Effector memory CD4-positive, alpha-beta T cell (primary cell): ENCODE measurements at regions not wholly inside any gene's neighbourhood (a gene's known extent, or its start where the extent isn't known, plus 50 kb on each side); places are given as distances from the start of the nearest gene placed in this dataset.

Experiments
- DNase-seq, 3 donors: peaks; one replicate each; pipeline ENCODE4 v3.0.0-alpha.2; 2020
- H3K27ac ChIP-seq: 2 replicates; pipeline ENCODE4 v1.7.0; 2013; ENCODE audit warnings: mild to moderate bottlenecking, low read length, moderate library complexity; ENCODE audit not compliant: insufficient read depth, poor library complexity, severe bottlenecking
- H3K27me3 ChIP-seq: replicated peaks from 2 replicates; pipeline ENCODE4 v1.7.0; 2013; ENCODE audit warnings: mild to moderate bottlenecking, low read length; ENCODE audit not compliant: insufficient read depth, control insufficient read depth, poor library complexity, severe bottlenecking
- H3K36me3 ChIP-seq: 2 replicates; pipeline ENCODE4 v1.7.0; 2013; ENCODE audit warnings: mild to moderate bottlenecking, low read length, moderate library complexity; ENCODE audit not compliant: control insufficient read depth, insufficient read depth
- H3K4me1 ChIP-seq: 2 replicates; pipeline ENCODE4 v1.7.0; 2013; ENCODE audit warnings: low read length, mild to moderate bottlenecking; ENCODE audit not compliant: control insufficient read depth, insufficient read depth, poor library complexity, severe bottlenecking
- H3K4me3 ChIP-seq: 2 replicates; pipeline ENCODE4 v1.7.0; 2013; ENCODE audit warnings: low read length, low read depth, mild to moderate bottlenecking; ENCODE audit not compliant: insufficient read depth, poor library complexity, severe bottlenecking
- H3K9me3 ChIP-seq: 2 replicates; pipeline ENCODE4 v1.7.0; 2013; ENCODE audit warnings: mild to moderate bottlenecking, low read length, moderate library complexity; ENCODE audit not compliant: control insufficient read depth

DNA sequence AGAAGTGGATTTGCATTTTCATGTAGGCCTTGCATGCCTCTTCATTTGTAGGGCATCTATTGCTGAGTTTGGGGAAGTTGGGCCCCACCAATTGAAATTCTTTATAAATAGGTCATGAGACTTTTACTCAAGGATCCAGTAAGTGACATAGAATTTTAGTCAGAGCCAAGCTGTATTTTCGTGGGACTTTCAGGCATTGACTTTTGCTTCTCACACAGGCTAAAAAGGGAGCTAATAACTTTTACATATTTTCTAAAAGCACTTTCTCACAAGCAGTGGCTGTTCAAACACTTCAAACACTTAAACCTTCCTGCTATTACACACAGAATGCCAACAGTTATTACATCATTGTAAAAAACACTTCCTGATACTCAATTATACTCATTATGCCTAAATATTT, 260.5 kb downstream of the MSRB3 start:
- DNase-seq: no peak
- Histone ChIP-seq H3K27ac (no peak overlapping the region), H3K4me1 (no peaks in the 10 kb centered on the region), H3K27me3 (no peaks in the 10 kb centered on the region), H3K9me3 (peaks cover 7% of the 10 kb centered on the region), H3K4me3 (no peak overlapping the region), H3K36me3 (no peaks in the 10 kb centered on the region)

DNA sequence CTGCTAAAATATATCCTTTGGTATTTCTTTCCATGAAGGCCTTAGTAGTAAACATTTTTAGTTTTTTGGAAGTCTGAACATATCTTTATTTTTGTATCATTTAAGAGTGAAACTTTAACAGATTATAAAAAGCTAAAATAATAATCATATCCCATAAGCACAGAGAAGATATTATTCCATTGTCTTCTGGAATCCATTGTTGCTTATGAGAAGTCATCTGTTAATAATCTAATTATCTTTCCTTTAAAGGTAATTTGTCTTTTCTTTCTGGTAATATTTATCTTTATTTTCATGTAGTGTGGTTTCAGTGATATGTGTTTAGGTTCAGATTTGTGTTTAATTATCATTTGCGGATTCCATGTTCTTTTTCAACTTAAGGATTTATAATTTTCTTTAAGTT, 261.7 kb downstream of the MSRB3 start:
- DNase-seq: no peak
- Histone ChIP-seq H3K4me3 (no peak overlapping the region), H3K9me3 (peaks cover 7% of the 10 kb centered on the region)

GRCh38 chr12:65546528-65546927, 268.0 kb downstream of the MSRB3 start:
- H3K27ac ChIP-seq: no peak overlapping the region
- H3K27me3 ChIP-seq: no peaks in the 10 kb centered on the region
- H3K4me1 ChIP-seq: no peaks in the 10 kb centered on the region
- H3K9me3 ChIP-seq: no peaks in the 10 kb centered on the region
- no peak for DNase-seq
- H3K4me3 ChIP-seq: no peak overlapping the region
- H3K36me3 ChIP-seq: no peaks in the 10 kb centered on the region

More for the DNA sequence above, 261.7 kb downstream of the MSRB3 start:
- Histone ChIP-seq H3K36me3 (no peaks in the 10 kb centered on the region), H3K27me3 (no peaks in the 10 kb centered on the region), H3K27ac (no peak overlapping the region), H3K4me1 (no peaks in the 10 kb centered on the region)

GRCh38 chr12:65556676-65557437, 267.4 kb upstream of the HMGA2 start:
- H3K27ac ChIP-seq: no peak overlapping the region
- H3K4me1 ChIP-seq: no peaks in the 10 kb centered on the region
- no peak overlapping the region for H3K4me3 ChIP-seq
- H3K27me3 ChIP-seq: no peaks in the 10 kb centered on the region
- no peaks in the 10 kb centered on the region for H3K36me3 ChIP-seq
- peak in 2 of 3 donors; percentile 5 to 7 for DNase-seq
- H3K9me3 ChIP-seq: no peaks in the 10 kb centered on the region

- no peak overlapping the region for H3K4me3 ChIP-seq
- H3K36me3 ChIP-seq: no peaks in the 10 kb centered on the region
- no peaks in the 10 kb centered on the region for H3K27me3 ChIP-seq
- H3K4me1 ChIP-seq: no peaks in the 10 kb centered on the region
- no peak for DNase-seq
- no peak overlapping the region for H3K27ac ChIP-seq
- no peaks in the 10 kb centered on the region for H3K9me3 ChIP-seq
Observed at GRCh38 chr12:65557438-65558181, 266.7 kb upstream of the HMGA2 start.

- Histone ChIP-seq H3K9me3 (no peaks in the 10 kb centered on the region), H3K27me3 (no peaks in the 10 kb centered on the region), H3K4me1 (no peaks in the 10 kb centered on the region), H3K4me3 (no peak overlapping the region), H3K27ac (no peak overlapping the region), H3K36me3 (no peaks in the 10 kb centered on the region)
- DNase-seq: no peak
Observed at GRCh38 chr12:65560286-65560685, 264.0 kb upstream of the HMGA2 start.

DNA sequence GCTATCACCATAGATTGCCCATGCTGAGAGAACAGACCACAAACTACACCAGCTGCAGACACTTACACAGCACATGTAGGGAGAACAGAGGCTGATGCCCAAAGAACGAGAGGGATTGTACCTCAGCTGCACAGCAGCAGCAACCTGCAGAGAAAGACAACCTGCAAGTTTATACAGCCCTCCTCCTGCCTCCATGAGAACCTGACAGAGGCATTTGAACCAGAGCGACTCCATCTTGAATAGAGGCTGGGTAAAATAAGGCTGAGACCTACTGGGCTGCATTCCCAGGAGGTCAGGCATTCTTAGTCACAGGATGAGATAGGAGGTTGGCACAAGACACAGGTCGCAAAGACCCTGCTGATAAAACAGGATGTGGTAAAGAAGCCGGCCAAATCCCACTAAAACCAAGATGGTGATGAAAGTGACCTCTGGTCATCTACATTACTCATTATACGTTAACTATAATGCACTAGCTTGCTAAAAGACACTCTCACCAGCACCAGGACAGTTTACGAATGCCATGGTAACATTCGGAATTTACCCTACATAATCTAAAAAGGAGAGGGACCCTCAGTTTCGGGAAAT, 262.4 kb upstream of the HMGA2 start:
- no peaks in the 10 kb centered on the region for H3K9me3 ChIP-seq
- no peak overlapping the region for H3K4me3 ChIP-seq
- H3K27me3 ChIP-seq: no peaks in the 10 kb centered on the region
- no peaks in the 10 kb centered on the region for H3K36me3 ChIP-seq
- H3K4me1 ChIP-seq: no peaks in the 10 kb centered on the region
- H3K27ac ChIP-seq: no peak overlapping the region
- DNase-seq: no peak

GRCh38 chr12:65565601-65566560, 258.4 kb upstream of the HMGA2 start:
- Histone ChIP-seq H3K27me3 (no peaks in the 10 kb centered on the region), H3K9me3 (no peaks in the 10 kb centered on the region), H3K36me3 (no peaks in the 10 kb centered on the region), H3K4me1 (no peaks in the 10 kb centered on the region), H3K4me3 (no peak overlapping the region), H3K27ac (no peak overlapping the region)
- DNase-seq: no peak

- Histone ChIP-seq H3K27ac (no peak overlapping the region), H3K4me1 (no peaks in the 10 kb centered on the region), H3K36me3 (no peaks in the 10 kb centered on the region), H3K27me3 (no peaks in the 10 kb centered on the region), H3K4me3 (no peak overlapping the region), H3K9me3 (no peaks in the 10 kb centered on the region)
- DNase-seq: no peak
Observed at GRCh38 chr12:65566751-65567150, 257.5 kb upstream of the HMGA2 start.
